NCI-H2227 treated with DMSO at 0.1 percent for 48 hours (cell line): ENCODE measurements at regions not wholly inside any gene's neighbourhood (a gene's known extent, or its start where the extent isn't known, plus 50 kb on each side); places are given as distances from the start of the nearest gene placed in this dataset.

ENCODE experiments used
- DNase-seq: peaks from one replicate; lab custom pipeline; 2025; lab: John Stamatoyannopoulos, UW

GRCh38 chr4:135210341-135210740 lies 1008.8 kb upstream of the PABPC4L start:
- DNase-seq = no peak

GRCh38 chr4:135207531-135207930 lies 1005.9 kb upstream of the PABPC4L start:
- no peak for DNase-seq

- DNase-seq = no peak
Observed at GRCh38 chr4:135204311-135204710, 1002.7 kb upstream of the PABPC4L start.

- DNase-seq = no peak
Observed at GRCh38 chr4:135201081-135201480, 999.5 kb upstream of the PABPC4L start.

- DNase-seq = no peak
Observed at GRCh38 chr4:135197641-135198040, 996.1 kb upstream of the PABPC4L start.

- no peak for DNase-seq
Observed at GRCh38 chr4:135194477-135194876, 992.9 kb upstream of the PABPC4L start.

GRCh38 chr4:135192751-135193535 lies 991.4 kb upstream of the PABPC4L start:
- DNase-seq = no peak

- no peak for DNase-seq
Observed at GRCh38 chr4:135191596-135191995, 990.0 kb upstream of the PABPC4L start.

GRCh38 chr4:135186002-135186401 lies 984.4 kb upstream of the PABPC4L start:
- no peak for DNase-seq

GRCh38 chr4:135185256-135185655 lies 983.7 kb upstream of the PABPC4L start:
- no peak for DNase-seq

GRCh38 chr4:135184715-135185114 lies 983.1 kb upstream of the PABPC4L start:
- no peak for DNase-seq

- DNase-seq = no peak
Observed at GRCh38 chr4:135177321-135177720, 975.7 kb upstream of the PABPC4L start.

- no peak for DNase-seq
Observed at GRCh38 chr4:135166661-135167060, 965.1 kb upstream of the PABPC4L start.

GRCh38 chr4:135164601-135165000 lies 963.0 kb upstream of the PABPC4L start:
- DNase-seq = no peak

- no peak for DNase-seq
Observed at GRCh38 chr4:135144498-135144897, 942.9 kb upstream of the PABPC4L start.

- DNase-seq = no peak
Observed at GRCh38 chr4:135124196-135124595, 922.6 kb upstream of the PABPC4L start.

GRCh38 chr4:135123632-135124031 lies 922.0 kb upstream of the PABPC4L start:
- no peak for DNase-seq

GRCh38 chr4:135122457-135122856 lies 920.9 kb upstream of the PABPC4L start:
- DNase-seq = no peak

GRCh38 chr4:135120195-135120594 lies 918.6 kb upstream of the PABPC4L start:
- DNase-seq = no peak

- DNase-seq = no peak
Observed at GRCh38 chr4:135114079-135114478, 912.5 kb upstream of the PABPC4L start.

- no peak for DNase-seq
Observed at GRCh38 chr4:135098061-135098460, 896.5 kb upstream of the PABPC4L start.

- no peak for DNase-seq
Observed at GRCh38 chr4:135073389-135073788, 871.8 kb upstream of the PABPC4L start.

- no peak for DNase-seq
Observed at GRCh38 chr4:135072553-135072952, 871.0 kb upstream of the PABPC4L start.

- DNase-seq = no peak
Observed at GRCh38 chr4:135065366-135065765, 863.8 kb upstream of the PABPC4L start.
